H54 (cell line): ENCODE measurements at regions not wholly inside any gene's neighbourhood (a gene's known extent, or its start where the extent isn't known, plus 50 kb on each side); places are given as distances from the start of the nearest gene placed in this dataset.
"Not testable (repeated sequence)": the region's sequence is repeated elsewhere in the genome, so short reads cannot be mapped to it uniquely, and the experiment has no call there.

ENCODE experiments used
- DNase-seq: peaks from one replicate; pipeline ENCODE4 v3.0.0; 2011; ENCODE audit warnings: low spot score, mixed read lengths; ENCODE audit not compliant: insufficient read length
- FAIRE-seq: peaks from 3 replicates; lab custom pipeline; 2011; peaks lifted over from hg19 to GRCh38; lab: Jason Lieb, UNC
- POLR2A ChIP-seq: IDR thresholded peaks from 2 replicates; pipeline ENCODE4 v1.6.1; 2011; ENCODE audit warnings: low read depth, mild to moderate bottlenecking, low read length

DNA sequence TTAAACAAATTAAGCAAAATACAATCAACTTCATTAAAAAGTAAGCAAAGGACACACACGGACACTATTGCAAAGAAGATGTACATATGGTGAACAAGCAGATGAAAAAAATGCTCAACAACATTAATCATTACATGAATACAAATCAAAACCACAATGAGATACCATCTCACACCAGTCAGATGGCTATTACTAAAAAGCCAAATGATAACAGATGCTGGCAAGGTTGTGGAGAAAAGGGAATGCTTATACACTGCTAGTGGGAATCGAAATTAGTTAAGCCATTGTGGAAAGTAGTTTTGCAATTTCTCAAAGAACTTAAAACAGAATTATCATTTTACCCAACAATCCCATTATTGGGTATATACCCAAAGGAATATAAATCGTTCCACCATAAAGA is 636.2 kb upstream of the ST8SIA4 start:
- FAIRE-seq (no peak), DNase-seq (no peak)
- no peak for TF ChIP-seq POLR2A

DNA sequence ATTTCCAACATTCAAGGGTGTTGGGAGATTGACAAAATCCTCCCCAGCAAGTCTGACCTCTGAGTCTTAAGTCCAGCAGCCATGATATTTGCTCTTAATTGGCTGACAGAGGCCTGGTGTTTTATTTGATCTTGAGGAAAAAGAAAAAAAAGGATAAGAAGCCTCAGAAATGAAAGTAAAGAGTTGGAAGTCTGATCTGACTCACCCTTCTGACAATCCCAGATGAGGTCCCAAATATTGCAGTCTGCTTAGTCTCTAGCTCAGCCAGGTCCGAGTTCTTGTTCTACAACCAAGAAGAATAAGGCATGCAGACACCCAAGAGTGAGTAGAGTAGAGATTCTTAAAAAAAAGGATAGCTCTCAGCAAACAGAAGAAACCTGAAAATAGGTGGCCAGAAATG is 632.5 kb upstream of the ST8SIA4 start:
- DNase-seq, result no peak
- no peak for TF ChIP-seq POLR2A
- FAIRE-seq, result no peak

DNA sequence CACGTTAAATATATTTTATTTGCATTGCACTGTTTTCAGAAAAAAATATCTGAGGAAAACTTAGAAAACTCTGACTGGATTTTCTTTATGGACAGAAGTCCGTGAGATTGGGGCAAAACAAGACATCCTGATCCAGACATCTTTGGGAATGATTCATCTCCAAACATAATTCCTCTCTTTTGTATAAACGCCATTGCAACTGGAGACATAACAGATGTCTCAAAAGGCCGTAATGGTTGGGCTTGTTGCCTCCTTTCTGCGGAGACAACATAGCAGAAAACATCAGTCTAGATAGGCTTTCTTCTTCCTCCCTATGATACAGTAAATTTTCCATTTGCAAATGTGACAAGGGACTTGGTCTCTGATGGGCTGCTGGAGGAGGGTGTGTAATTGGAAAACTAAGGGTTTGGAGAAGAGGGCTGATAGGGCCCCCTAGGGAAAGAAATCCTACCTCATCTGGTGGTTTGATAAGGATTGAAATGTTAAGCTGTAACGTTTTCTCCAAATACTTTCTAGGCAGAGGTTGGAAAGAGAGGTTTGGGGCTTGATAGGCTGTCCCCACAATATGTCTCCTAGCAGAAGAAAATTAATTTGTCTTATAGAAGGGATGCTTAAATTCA is 631.5 kb upstream of the ST8SIA4 start:
- TF ChIP-seq POLR2A, result no peak
- DNase-seq, result no peak
- FAIRE-seq, result no peak

DNA sequence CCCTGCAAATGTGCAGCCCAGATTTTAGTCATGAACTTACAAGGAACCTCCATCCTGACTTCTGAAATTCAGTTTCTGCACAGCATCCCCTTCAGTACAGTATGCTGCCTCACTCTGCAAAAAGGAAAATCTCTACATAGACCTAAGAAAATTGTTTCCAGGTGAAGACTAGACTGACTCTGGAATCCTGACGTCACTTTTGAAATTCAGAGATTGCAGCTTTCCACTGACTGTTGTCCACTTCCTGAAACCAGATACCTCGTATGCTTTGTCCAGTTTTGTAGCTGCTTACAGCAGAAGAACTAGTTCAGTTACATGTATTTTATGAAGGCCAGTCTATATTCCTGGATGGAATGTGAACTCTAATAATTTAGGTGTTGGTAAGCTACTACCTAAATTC is 629.3 kb upstream of the ST8SIA4 start:
- DNase-seq, result no peak
- FAIRE-seq, result no peak
- TF ChIP-seq POLR2A, result no peak

DNA sequence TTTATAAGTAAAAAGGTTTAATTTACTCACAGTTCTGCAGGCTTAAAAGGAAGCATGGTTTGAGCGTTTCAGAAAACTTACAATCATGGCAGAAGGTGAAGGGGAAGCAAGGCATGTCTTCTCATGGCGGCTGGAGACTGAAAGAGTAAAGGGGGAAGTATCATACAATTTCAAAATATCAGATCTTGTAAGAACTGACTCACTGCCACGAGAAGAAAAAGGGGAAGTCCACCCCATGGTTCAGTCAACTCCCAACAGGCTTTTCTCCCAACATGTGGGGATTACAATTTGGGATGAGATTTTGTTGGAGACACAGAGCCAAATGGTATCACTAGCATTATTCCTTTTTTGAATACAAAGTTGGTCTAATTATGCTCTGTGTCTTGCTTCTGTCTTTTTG is 627.9 kb upstream of the ST8SIA4 start:
- FAIRE-seq (no peak), DNase-seq (no peak)
- no peak for TF ChIP-seq POLR2A

DNA sequence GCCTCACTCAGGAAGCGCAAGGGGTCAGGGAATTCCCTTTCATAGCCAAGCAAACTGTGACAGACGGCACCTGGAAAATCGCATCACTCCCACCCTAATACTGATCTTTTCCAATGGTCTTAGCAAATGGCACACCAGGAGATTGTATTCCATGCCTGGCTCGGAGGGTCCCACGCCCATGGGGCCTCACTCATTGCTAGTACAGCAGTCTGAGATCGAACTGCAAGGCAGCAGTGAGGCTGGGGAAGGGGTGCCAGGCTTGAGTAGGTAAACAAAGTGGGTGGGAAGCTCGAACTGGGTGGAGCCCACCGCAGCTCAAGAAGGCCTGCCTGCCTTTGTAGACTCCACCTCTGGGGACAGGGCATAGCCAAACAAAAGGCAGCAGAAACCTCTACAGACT is 626.0 kb upstream of the ST8SIA4 start:
- DNase-seq, FAIRE-seq: not testable (repeated sequence)

DNA sequence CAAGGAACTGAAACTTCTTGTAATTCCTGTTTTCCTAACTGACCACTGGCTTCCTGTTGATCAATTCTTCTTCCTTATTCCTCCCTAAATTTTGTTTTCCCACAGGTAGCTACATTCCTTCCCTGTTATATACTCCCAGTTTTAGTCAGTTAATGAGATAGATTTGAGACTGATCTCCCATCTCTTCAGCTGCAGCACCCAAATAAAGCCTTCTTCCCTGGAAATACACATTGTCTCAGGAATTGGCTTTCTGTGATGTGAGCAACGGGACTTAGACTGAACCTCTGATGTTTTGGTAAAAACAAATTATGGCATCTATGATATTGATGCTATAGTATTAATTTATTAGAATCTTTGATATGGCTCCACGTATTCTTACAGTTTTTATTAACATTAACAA is 617.3 kb upstream of the ST8SIA4 start:
- FAIRE-seq (no peak), DNase-seq (no peak)
- no peak for TF ChIP-seq POLR2A

DNA sequence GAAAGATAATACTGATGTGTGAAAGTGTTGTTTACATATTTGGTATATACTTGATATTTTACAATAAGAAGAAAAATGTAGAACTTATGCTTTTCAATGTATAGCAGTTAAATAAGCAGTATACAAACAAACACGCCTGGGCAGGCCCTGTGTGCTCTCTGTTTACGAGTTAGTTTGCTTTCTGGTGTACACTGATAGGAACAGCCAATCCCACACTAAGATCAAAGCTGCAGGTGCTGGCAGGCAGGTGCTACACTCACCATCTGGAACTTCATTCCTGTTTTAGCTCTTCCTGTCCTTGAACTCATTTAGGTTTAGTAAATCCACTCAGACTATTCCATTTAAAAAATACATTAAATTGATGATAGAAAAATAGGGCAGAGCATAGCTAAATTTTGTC is 614.7 kb upstream of the ST8SIA4 start:
- DNase-seq (no peak), FAIRE-seq (no peak)
- TF ChIP-seq POLR2A, result no peak

DNA sequence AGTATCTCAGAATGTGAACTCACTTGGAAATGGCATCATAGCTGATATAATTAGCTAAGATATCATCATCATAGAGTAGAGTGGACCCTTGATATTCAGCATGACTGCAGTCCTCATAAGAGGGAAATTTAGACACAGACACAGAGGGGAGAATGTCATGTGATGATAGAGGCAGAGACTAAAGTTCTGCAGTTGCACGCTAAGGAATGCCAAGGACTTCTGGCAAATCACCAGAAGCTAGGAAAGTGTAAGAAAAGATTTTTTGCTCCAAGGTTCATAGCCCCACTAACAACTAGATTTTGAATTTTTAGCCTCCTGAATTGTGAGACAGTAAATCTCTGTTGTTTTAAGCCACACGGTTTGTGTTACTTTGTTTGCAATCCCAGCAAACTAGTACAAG is 612.6 kb upstream of the ST8SIA4 start:
- DNase-seq (no peak), FAIRE-seq (no peak)
- no peak for TF ChIP-seq POLR2A

DNA sequence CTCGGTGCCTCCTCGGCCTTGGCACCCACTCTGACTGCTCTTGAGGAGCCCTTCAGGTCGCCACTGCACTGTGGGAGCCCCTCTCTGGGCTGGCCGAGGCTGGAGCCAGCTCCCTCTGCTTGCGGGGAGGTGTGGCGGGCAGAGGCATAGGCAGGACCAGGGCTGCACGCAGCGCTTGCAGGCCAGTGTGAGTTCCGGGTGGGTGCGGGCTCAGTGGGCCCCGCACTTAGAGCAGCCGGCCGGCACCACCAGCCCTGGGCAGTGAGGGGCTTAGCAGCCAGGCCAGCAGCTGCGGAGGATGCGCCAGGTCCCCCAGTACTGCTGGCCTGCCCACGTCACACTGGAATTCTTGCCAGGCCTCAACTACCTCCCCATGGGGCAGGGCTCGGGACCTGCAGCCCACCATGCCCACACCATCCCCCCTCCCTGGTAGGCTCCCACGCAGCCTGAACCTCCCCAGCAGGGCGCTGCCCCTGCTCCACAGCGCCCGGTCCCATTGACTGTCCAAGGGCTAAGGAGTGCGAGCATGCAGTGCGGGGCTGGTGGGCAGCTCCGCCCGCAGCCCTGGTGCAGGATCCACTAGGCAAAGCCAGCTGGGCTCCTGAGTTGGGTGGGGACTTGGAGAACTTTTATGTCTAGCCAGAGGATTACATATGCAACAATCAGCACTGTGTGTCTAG is 602.9 kb upstream of the ST8SIA4 start:
- no peak for DNase-seq
- FAIRE-seq, result no peak
- no peak for TF ChIP-seq POLR2A

DNA sequence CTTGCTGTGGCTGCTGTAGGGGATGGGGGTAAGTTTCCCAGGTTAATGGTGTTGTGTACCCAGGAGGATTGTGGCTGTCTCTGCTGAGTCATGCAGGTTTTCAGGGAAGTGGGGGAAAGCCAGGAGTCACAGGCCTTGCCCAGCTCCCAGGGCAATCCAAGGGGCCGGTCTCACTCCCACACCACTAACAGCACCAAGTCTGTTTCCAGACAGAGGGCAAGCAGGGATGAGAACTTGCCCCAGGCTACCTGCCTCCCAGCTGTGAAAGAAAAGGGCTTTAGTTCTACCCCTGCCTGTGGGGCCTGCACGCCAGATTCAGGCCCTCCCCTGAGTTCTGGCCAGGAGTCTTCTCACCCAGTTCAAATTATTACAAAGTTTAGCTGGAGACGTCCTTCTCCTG is 579.8 kb upstream of the ST8SIA4 start:
- TF ChIP-seq POLR2A, result no peak
- FAIRE-seq (no peak), DNase-seq (no peak)

DNA sequence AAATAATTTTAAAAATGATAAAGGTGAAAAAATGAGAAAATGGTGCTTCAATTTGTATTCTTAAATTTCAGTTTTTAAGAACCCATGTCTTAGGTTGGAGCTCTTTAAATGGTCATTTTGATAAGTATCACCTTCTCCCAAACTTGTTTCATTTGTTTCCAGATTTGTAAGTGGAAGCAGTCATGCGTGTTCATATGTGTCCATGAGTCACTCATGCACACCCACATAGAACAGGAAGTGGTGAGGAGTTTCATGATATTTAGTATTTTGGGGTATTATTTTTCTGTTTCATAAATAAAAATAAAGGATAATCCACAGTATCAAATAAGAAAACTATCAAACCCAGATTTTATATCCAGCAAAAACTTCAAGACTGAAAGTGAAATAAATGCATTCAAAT is 570.4 kb upstream of the ST8SIA4 start:
- peak; percentile 48 for FAIRE-seq
- DNase-seq, result no peak

DNA sequence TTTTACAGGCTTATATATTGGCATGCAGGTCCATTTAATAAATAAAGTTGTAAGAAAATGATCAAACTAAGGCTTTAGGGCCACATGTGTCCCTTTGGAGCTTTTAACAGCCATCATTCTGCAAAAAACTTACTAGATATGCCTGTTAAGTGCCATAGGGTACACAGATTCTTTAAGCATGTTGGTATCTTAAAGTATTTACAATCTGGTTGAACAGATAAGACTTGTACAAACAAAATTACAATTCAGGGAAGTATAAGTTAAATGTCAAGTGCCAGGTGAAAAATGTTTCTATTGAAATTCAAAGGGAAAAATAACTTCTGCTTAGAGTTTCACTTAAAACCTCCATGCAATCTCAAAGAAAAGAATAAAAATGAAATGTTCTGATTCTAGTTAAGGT is 558.4 kb upstream of the ST8SIA4 start:
- DNase-seq (no peak), FAIRE-seq (no peak)
- TF ChIP-seq POLR2A, result no peak

More for the DNA sequence above, 570.4 kb upstream of the ST8SIA4 start:
- no peak for TF ChIP-seq POLR2A

DNA sequence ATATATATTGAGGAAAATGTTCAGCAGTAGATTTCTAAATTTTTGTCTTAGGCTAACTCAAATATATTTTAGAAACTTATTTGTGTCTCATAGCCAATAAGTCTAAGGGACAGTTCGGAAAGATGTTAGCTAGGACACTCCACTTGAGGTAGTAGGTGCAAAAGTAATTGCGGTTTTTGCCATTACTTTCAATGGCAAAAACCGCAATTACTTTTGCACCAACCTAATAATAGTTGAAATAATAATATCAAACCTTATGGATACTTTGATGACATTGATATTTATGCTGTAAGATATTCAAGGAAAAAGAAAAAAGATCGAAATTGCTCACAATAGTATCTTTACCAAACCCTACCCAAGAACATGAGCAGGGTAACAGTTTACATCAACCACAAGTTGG is 555.5 kb upstream of the ST8SIA4 start:
- no peak for DNase-seq
- TF ChIP-seq POLR2A, result no peak
- no peak for FAIRE-seq

DNA sequence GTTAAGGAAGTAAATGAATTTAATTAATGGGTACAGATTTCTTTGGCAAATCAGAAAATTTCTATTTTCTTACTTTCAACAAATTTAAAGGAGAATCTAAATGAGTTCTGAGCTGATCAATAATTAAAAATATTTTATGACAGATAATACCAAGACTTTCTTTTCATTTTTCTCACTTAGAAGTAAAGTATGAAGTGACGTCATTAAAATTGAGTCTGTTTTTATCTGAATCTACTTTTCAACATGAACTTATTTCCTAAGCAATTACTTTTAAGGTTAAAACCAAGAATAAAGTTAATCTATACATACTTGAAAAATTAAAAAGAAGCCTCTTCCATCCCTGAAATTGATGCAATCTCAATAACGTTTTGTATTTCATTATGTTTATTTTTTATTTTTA is 552.8 kb upstream of the ST8SIA4 start:
- no peak for TF ChIP-seq POLR2A
- FAIRE-seq (no peak), DNase-seq (no peak)
